ENCODE measurements at regions not wholly inside any gene's neighbourhood (a gene's known extent, or its start where the extent isn't known, plus 50 kb on each side); places are given as distances from the start of the nearest gene placed in this dataset.
"Not testable (repeated sequence)": the region's sequence is repeated elsewhere in the genome, so short reads cannot be mapped to it uniquely, and the experiment has no call there.

- intact Hi-C loops (cut with DNase I), result no loop called here
- no peaks in the 10 kb centered on the region for H3K27me3 ChIP-seq
- no peak overlapping the region for H3K4me3 ChIP-seq
- no peaks in the 10 kb centered on the region for H3K36me3 ChIP-seq
- H3K27ac ChIP-seq, result no peak overlapping the region
- TF ChIP-seq, protein P1, sequence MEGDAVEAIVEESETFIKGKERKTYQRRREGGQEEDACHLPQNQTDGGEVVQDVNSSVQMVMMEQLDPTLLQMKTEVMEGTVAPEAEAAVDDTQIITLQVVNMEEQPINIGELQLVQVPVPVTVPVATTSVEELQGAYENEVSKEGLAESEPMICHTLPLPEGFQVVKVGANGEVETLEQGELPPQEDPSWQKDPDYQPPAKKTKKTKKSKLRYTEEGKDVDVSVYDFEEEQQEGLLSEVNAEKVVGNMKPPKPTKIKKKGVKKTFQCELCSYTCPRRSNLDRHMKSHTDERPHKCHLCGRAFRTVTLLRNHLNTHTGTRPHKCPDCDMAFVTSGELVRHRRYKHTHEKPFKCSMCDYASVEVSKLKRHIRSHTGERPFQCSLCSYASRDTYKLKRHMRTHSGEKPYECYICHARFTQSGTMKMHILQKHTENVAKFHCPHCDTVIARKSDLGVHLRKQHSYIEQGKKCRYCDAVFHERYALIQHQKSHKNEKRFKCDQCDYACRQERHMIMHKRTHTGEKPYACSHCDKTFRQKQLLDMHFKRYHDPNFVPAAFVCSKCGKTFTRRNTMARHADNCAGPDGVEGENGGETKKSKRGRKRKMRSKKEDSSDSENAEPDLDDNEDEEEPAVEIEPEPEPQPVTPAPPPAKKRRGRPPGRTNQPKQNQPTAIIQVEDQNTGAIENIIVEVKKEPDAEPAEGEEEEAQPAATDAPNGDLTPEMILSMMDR (IDR thresholded peaks at IDR 0.05), result no peak
- H3K9me3 ChIP-seq, result no peaks in the 10 kb centered on the region
- DNase-seq (ENCODE audit: low spot score in 2 of 2), result no peak
- no peaks in the 10 kb centered on the region for H3K4me1 ChIP-seq
These were observed 217.3 kb upstream of the CCDC196 start for GRCh38 chr14:66268802-66269334.

- TF ChIP-seq, protein P1 (IDR thresholded peaks at IDR 0.05), result no peak
- Histone ChIP-seq H3K9me3 (no peaks in the 10 kb centered on the region), H3K27me3 (no peaks in the 10 kb centered on the region), H3K4me1 (no peaks in the 10 kb centered on the region), H3K36me3 (no peaks in the 10 kb centered on the region), H3K27ac (no peak overlapping the region), H3K4me3 (no peak overlapping the region)
- intact Hi-C loops (cut with DNase I), result no loop called here
- no peak for DNase-seq (ENCODE audit: low spot score in 2 of 2)
These were observed 213.9 kb upstream of the CCDC196 start for GRCh38 chr14:66272221-66272620.

DNA sequence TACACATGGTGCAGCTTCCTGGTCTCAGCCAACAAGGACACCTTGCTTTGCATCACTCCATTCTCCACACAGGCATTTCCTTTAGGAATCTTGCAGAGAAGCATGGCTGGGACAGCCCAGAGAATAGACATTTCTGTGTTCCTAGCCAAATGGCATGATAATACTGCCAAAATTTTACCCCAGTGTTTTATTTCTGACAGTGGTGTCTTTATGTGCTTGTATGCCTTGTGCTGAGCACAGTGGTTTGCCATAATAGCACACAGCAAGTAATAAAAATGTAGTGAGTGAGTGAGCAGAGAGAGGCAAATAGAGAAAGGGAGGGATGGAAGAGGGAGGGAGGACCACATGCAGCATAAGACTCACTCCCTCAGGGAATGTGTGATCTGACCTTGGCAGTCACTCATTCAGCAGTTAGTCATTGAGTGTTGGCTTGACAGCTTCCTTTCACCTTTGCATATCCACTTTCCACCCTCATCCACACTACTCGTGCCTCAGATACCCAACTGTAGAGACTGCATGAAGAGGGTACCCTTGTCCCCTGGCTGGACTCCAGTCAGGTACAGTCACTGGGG lies 212.8 kb upstream of the CCDC196 start:
- Histone ChIP-seq H3K27ac (no peak overlapping the region), H3K36me3 (no peaks in the 10 kb centered on the region), H3K4me3 (no peak overlapping the region), H3K27me3 (no peaks in the 10 kb centered on the region), H3K9me3 (no peaks in the 10 kb centered on the region), H3K4me1 (no peaks in the 10 kb centered on the region)
- TF ChIP-seq, protein P1 (IDR thresholded peaks at IDR 0.05), result no peak
- intact Hi-C loops (cut with DNase I), result no loop called here
- DNase-seq (ENCODE audit: low spot score in 2 of 2), result no peak

GRCh38 chr14:66278418-66278817 lies 207.8 kb upstream of the CCDC196 start:
- H3K36me3 ChIP-seq; intact Hi-C loops (cut with DNase I); H3K27ac ChIP-seq; H3K4me3 ChIP-seq; H3K27me3 ChIP-seq; H3K4me1 ChIP-seq; DNase-seq (ENCODE audit: low spot score in 2 of 2); H3K9me3 ChIP-seq: not testable (repeated sequence)

- no peak for DNase-seq (ENCODE audit: low spot score in 2 of 2)
- no peaks in the 10 kb centered on the region for H3K36me3 ChIP-seq
- intact Hi-C loops (cut with DNase I), result no loop called here
- H3K4me3 ChIP-seq, result no peak overlapping the region
- no peaks in the 10 kb centered on the region for H3K4me1 ChIP-seq
- H3K27ac ChIP-seq, result peak overlapping the region; percentile 56 to 57
- no peaks in the 10 kb centered on the region for H3K27me3 ChIP-seq
- H3K9me3 ChIP-seq, result no peaks in the 10 kb centered on the region
- TF ChIP-seq, protein P1 (IDR thresholded peaks at IDR 0.05), result no peak
These were observed 205.0 kb upstream of the CCDC196 start for GRCh38 chr14:66281036-66281776.

GRCh38 chr14:66284346-66284745 lies 201.8 kb upstream of the CCDC196 start:
- intact Hi-C loops (cut with DNase I), result no loop called here
- Histone ChIP-seq H3K27ac (no peak overlapping the region), H3K4me1 (no peaks in the 10 kb centered on the region), H3K36me3 (no peaks in the 10 kb centered on the region), H3K4me3 (no peak overlapping the region), H3K27me3 (no peaks in the 10 kb centered on the region), H3K9me3 (no peaks in the 10 kb centered on the region)
- DNase-seq (ENCODE audit: low spot score in 2 of 2), result no peak
- TF ChIP-seq, protein P1 (IDR thresholded peaks at IDR 0.05), result no peak

All from ascending aorta (tissue), 2 donors.